Rectal smooth muscle tissue (tissue), 1 donor: ENCODE measurements at regions not wholly inside any gene's neighbourhood (a gene's known extent, or its start where the extent isn't known, plus 50 kb on each side); places are given as distances from the start of the nearest gene placed in this dataset.
"Not testable (repeated sequence)": the region's sequence is repeated elsewhere in the genome, so short reads cannot be mapped to it uniquely, and the experiment has no call there.

Experiments
- H3K27ac ChIP-seq: one replicate; pipeline ENCODE4 v1.7.0; 2013; ENCODE audit warnings: low read depth, low read length, inconsistent platforms
- H3K27me3 ChIP-seq: one replicate; pipeline ENCODE4 v1.7.0; 2013; ENCODE audit warnings: low read length; ENCODE audit not compliant: control insufficient read depth, insufficient read depth
- H3K36me3 ChIP-seq: one replicate; pipeline ENCODE4 v1.7.0; 2013; ENCODE audit warnings: low read length; ENCODE audit not compliant: control insufficient read depth, insufficient read depth
- H3K4me1 ChIP-seq: one replicate; pipeline ENCODE4 v1.7.0; 2013; ENCODE audit warnings: low read length; ENCODE audit not compliant: control insufficient read depth, insufficient read depth
- H3K4me3 ChIP-seq: one replicate; pipeline ENCODE4 v1.7.0; 2013; ENCODE audit warnings: low read length
- H3K9ac ChIP-seq: one replicate; pipeline ENCODE4 v1.7.0; 2013; ENCODE audit warnings: low read length

GRCh38 chr4:99733455-99733854, 75.8 kb upstream of the C4orf54 start:
- not testable (repeated sequence) for H3K27ac ChIP-seq, H3K9ac ChIP-seq, H3K4me3 ChIP-seq, H3K4me1 ChIP-seq, H3K36me3 ChIP-seq, H3K27me3 ChIP-seq

- Histone ChIP-seq H3K27ac (no peak overlapping the region), H3K9ac (no peak overlapping the region), H3K36me3 (no peaks in the 10 kb centered on the region), H3K27me3 (no peaks in the 10 kb centered on the region), H3K4me3 (no peak overlapping the region), H3K4me1 (peaks cover 4% of the 10 kb centered on the region)
Measured at GRCh38 chr4:99729186-99729585, 71.6 kb upstream of the C4orf54 start.

- no peak overlapping the region for H3K9ac ChIP-seq
- H3K27ac ChIP-seq = peak overlapping the region; percentile 18
- H3K4me3 ChIP-seq = no peak overlapping the region
- H3K27me3 ChIP-seq = no peaks in the 10 kb centered on the region
- peaks cover 12% of the 10 kb centered on the region for H3K4me1 ChIP-seq
- no peaks in the 10 kb centered on the region for H3K36me3 ChIP-seq
Measured at GRCh38 chr4:99724067-99724466, 66.4 kb upstream of the C4orf54 start.

GRCh38 chr4:99723612-99724011, 66.0 kb upstream of the C4orf54 start:
- Histone ChIP-seq H3K4me3 (no peak overlapping the region), H3K4me1 (peaks cover 12% of the 10 kb centered on the region), H3K27me3 (no peaks in the 10 kb centered on the region), H3K36me3 (no peaks in the 10 kb centered on the region), H3K27ac (peak overlapping the region; percentile 18), H3K9ac (no peak overlapping the region)

- Histone ChIP-seq H3K36me3 (no peaks in the 10 kb centered on the region), H3K9ac (no peak overlapping the region), H3K4me1 (peaks cover 12% of the 10 kb centered on the region), H3K4me3 (no peak overlapping the region), H3K27ac (peak overlapping the region; percentile 69), H3K27me3 (no peaks in the 10 kb centered on the region)
Measured at GRCh38 chr4:99722725-99723124, 65.1 kb upstream of the C4orf54 start.

GRCh38 chr4:99722006-99722405, 64.4 kb upstream of the C4orf54 start:
- H3K27ac ChIP-seq = no peak overlapping the region
- peaks cover 12% of the 10 kb centered on the region for H3K4me1 ChIP-seq
- H3K9ac ChIP-seq = no peak overlapping the region
- H3K27me3 ChIP-seq = no peaks in the 10 kb centered on the region
- no peak overlapping the region for H3K4me3 ChIP-seq
- no peaks in the 10 kb centered on the region for H3K36me3 ChIP-seq

GRCh38 chr4:99720206-99720605, 62.6 kb upstream of the C4orf54 start:
- no peaks in the 10 kb centered on the region for H3K36me3 ChIP-seq
- no peak overlapping the region for H3K4me3 ChIP-seq
- peaks cover 12% of the 10 kb centered on the region for H3K4me1 ChIP-seq
- no peak overlapping the region for H3K27ac ChIP-seq
- H3K9ac ChIP-seq = no peak overlapping the region
- H3K27me3 ChIP-seq = no peaks in the 10 kb centered on the region

- no peaks in the 10 kb centered on the region for H3K4me1 ChIP-seq
- H3K9ac ChIP-seq = no peak overlapping the region
- H3K27me3 ChIP-seq = no peaks in the 10 kb centered on the region
- H3K27ac ChIP-seq = no peak overlapping the region
- no peak overlapping the region for H3K4me3 ChIP-seq
- H3K36me3 ChIP-seq = no peaks in the 10 kb centered on the region
Measured at GRCh38 chr4:99716996-99717395, 59.4 kb upstream of the C4orf54 start.

GRCh38 chr4:99715286-99715685, 57.7 kb upstream of the C4orf54 start:
- no peaks in the 10 kb centered on the region for H3K36me3 ChIP-seq
- H3K4me3 ChIP-seq = no peak overlapping the region
- H3K27ac ChIP-seq = no peak overlapping the region
- H3K4me1 ChIP-seq = no peaks in the 10 kb centered on the region
- no peaks in the 10 kb centered on the region for H3K27me3 ChIP-seq
- no peak overlapping the region for H3K9ac ChIP-seq

GRCh38 chr4:99714179-99714578, 56.6 kb upstream of the C4orf54 start:
- no peaks in the 10 kb centered on the region for H3K4me1 ChIP-seq
- no peaks in the 10 kb centered on the region for H3K27me3 ChIP-seq
- H3K9ac ChIP-seq = no peak overlapping the region
- H3K36me3 ChIP-seq = no peaks in the 10 kb centered on the region
- H3K27ac ChIP-seq = no peak overlapping the region
- no peak overlapping the region for H3K4me3 ChIP-seq

GRCh38 chr4:99712530-99712929, 54.9 kb upstream of the C4orf54 start:
- H3K36me3 ChIP-seq = no peaks in the 10 kb centered on the region
- no peak overlapping the region for H3K4me3 ChIP-seq
- no peak overlapping the region for H3K27ac ChIP-seq
- no peaks in the 10 kb centered on the region for H3K27me3 ChIP-seq
- H3K4me1 ChIP-seq = no peaks in the 10 kb centered on the region
- H3K9ac ChIP-seq = no peak overlapping the region

GRCh38 chr4:99712099-99712498, 54.5 kb upstream of the C4orf54 start:
- H3K27me3 ChIP-seq = no peaks in the 10 kb centered on the region
- H3K27ac ChIP-seq = no peak overlapping the region
- no peaks in the 10 kb centered on the region for H3K4me1 ChIP-seq
- H3K9ac ChIP-seq = no peak overlapping the region
- no peak overlapping the region for H3K4me3 ChIP-seq
- no peaks in the 10 kb centered on the region for H3K36me3 ChIP-seq

- no peaks in the 10 kb centered on the region for H3K36me3 ChIP-seq
- H3K4me3 ChIP-seq = no peak overlapping the region
- no peaks in the 10 kb centered on the region for H3K4me1 ChIP-seq
- H3K27ac ChIP-seq = no peak overlapping the region
- H3K27me3 ChIP-seq = no peaks in the 10 kb centered on the region
- H3K9ac ChIP-seq = no peak overlapping the region
Measured at GRCh38 chr4:99711657-99712056, 54.0 kb upstream of the C4orf54 start.
